Transverse colon (tissue), 4 donors: ENCODE measurements at regions not wholly inside any gene's neighbourhood (a gene's known extent, or its start where the extent isn't known, plus 50 kb on each side); places are given as distances from the start of the nearest gene placed in this dataset.

Experiments used
- DNase-seq: peaks from one replicate; pipeline ENCODE4 v3.0.0-alpha.2; 2019
- H3K27ac ChIP-seq, 4 donors: fragments of 200-600 bp; sonication (generic); 2 replicates each; pipeline ENCODE4 v1.5.1; 2016 to 2018; ENCODE audit warnings: inconsistent platforms in 4 of 4
- H3K27me3 ChIP-seq: fragments of 200-600 bp; sonication (generic); 2 replicates; pipeline ENCODE4 v1.5.1; 2017; ENCODE audit warnings: inconsistent platforms
- H3K36me3 ChIP-seq, 4 donors: fragments of 200-600 bp; sonication (generic); 2 replicates each; pipeline ENCODE4 v1.5.1; 2017 to 2019; ENCODE audit warnings: inconsistent platforms in 4 of 4
- H3K4me1 ChIP-seq, 4 donors: fragments of 200-600 bp; sonication (generic); 2 replicates each; pipeline ENCODE4 v1.5.1; 2017 to 2020; ENCODE audit warnings: inconsistent platforms in 4 of 4
- H3K4me3 ChIP-seq, 4 donors: fragments of 200-600 bp; sonication (generic); 1 replicate in 1 of 4; 2 replicates in 3 of 4; pipeline versions ENCODE4 v1.5.1 to v1.6.1; 2017 to 2019; ENCODE audit warnings: inconsistent platforms in 4 of 4
- H3K9me3 ChIP-seq, 2 donors: fragments of 200-600 bp; sonication (generic); 2 replicates each; pipeline ENCODE4 v1.5.1; 2017 to 2019; ENCODE audit warnings: inconsistent platforms in 2 of 2
- EP300 ChIP-seq: sonication (generic); formaldehyde crosslinking; IDR thresholded peaks from one replicate; pipeline ENCODE4 v1.6.1; 2017; ENCODE audit warnings: antibody characterized with exemption, low read depth
- POLR2A ChIP-seq: fragments of 450-650 bp; IDR thresholded peaks from one replicate; pipeline ENCODE4 v1.6.1; 2016; ENCODE audit warnings: antibody characterized with exemption, mild to moderate bottlenecking, moderate library complexity
- POLR2AphosphoS5 ChIP-seq, 3 donors: sonication (generic); formaldehyde crosslinking; IDR thresholded peaks; one replicate each; pipeline ENCODE4 v1.6.1; 2016; ENCODE audit warnings: antibody characterized with exemption in 3 of 3
- WGBS, 2 donors: methylation state at CpG; one replicate each; pipeline ENCODE4 v1.1.5; 2018; ENCODE audit warnings: low coverage in 1 of 2; 5-methylcytosine and 5-hydroxymethylcytosine counted together
- in situ Hi-C, 4 donors: fragments of 200-750 bp; cut with MboI; loops; one replicate each; pipeline versions ENCODE4 v1.15.0 to v1.15.1; 2017; ENCODE audit warnings: low sequenced_read_pairs in 3 of 4, low pct_ligation_motif_present in 1 of 4, low pct_unique_long_range_greater_than_20kb in 1 of 4
- intact Hi-C: fragments of 100-400 bp; cut with DNase I; formaldehyde crosslinking; loops from one replicate; pipeline ENCODE4 v1.15.1; 2023; ENCODE audit warnings: low total_unique reads
- TF ChIP-seq, protein P1 (sequence below), 5 experiments: fragments of 200-600 bp in 3 of 5; fragments of 450-650 bp in 2 of 5; sonication (generic) in 3 of 5; IDR thresholded peaks; 1 replicate in 2 of 5; 2 replicates in 3 of 5; pipeline ENCODE4 v1.5.1; 2016 to 2017; ENCODE audit warnings: antibody characterized with exemption in 5 of 5, inconsistent platforms in 3 of 5, mild to moderate bottlenecking in 2 of 5, moderate library complexity in 1 of 5

DNA sequence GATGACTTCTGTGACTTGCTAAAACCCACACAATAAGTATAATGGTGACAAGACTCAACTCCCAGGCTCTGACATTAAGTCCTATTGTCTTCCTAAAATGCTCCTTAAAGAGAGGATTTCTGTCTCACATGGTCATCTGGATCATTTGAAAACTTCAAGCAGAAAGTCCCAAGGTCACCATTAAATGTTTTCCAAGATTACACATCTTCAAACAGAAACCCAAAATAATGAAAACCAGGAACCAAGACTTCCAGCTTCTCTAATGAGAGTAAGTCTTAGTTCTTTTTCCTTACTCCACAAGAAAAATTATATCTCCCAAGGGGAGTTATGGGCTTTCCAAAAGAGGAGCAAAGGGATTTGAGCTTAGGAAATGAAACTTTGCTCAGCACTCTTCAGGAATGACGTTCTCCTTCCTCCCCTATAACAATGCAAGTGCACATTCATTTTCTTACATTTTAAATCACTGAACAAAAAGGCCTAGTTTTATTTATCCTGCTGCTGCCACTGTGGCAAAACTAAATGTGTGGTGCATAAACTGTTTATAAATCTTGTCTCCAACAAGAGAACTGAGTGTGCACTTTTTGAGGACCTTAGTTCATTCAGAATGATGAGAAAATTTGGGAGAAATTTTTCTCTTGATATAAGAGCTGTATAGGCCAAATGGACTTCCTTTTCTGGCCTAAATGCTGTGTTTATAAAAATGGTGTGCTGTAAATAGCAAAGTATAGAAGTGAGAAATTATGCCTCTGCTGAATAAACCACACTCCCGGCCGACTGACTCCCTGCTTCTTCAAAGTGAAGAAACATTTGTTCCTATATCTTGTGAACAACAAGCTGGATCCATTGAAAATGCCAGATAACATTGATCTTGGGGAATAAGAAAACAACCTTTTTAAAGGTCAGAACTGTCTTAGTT lies 148.4 kb upstream of the PLEKHG7 start:
- 46 to 54% methylated on average over 2 to 3 of the region's 3 CpGs for WGBS, 2 donors
- TF ChIP-seq EP300 (no peak), POLR2A (no peak), POLR2AphosphoS5 (IDR thresholded peaks at IDR 0.05) (no peak)
- TF ChIP-seq, protein P1, sequence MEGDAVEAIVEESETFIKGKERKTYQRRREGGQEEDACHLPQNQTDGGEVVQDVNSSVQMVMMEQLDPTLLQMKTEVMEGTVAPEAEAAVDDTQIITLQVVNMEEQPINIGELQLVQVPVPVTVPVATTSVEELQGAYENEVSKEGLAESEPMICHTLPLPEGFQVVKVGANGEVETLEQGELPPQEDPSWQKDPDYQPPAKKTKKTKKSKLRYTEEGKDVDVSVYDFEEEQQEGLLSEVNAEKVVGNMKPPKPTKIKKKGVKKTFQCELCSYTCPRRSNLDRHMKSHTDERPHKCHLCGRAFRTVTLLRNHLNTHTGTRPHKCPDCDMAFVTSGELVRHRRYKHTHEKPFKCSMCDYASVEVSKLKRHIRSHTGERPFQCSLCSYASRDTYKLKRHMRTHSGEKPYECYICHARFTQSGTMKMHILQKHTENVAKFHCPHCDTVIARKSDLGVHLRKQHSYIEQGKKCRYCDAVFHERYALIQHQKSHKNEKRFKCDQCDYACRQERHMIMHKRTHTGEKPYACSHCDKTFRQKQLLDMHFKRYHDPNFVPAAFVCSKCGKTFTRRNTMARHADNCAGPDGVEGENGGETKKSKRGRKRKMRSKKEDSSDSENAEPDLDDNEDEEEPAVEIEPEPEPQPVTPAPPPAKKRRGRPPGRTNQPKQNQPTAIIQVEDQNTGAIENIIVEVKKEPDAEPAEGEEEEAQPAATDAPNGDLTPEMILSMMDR (IDR thresholded peaks at IDR 0.05) = no peak
- Histone ChIP-seq H3K4me1 (peaks cover 0 to 37% (median 10%) of the 10 kb centered on the region in 4 donors), H3K9me3 (no peaks in the 10 kb centered on the region), H3K27ac (peak overlapping the region; percentile 12 to 51 (median 22)), H3K27me3 (no peaks in the 10 kb centered on the region), H3K36me3 (no peaks in the 10 kb centered on the region), H3K4me3 (no peak overlapping the region)
- no peak for DNase-seq
- in situ Hi-C loops = loop anchor here in 3 of 4 donors (25.0 kb wide), 2 partner anchors 417 to 742 kb away; partner anchors contain the start of gene BTG1 (in 2 of the 3)
- intact Hi-C loops = no loop called here

DNA sequence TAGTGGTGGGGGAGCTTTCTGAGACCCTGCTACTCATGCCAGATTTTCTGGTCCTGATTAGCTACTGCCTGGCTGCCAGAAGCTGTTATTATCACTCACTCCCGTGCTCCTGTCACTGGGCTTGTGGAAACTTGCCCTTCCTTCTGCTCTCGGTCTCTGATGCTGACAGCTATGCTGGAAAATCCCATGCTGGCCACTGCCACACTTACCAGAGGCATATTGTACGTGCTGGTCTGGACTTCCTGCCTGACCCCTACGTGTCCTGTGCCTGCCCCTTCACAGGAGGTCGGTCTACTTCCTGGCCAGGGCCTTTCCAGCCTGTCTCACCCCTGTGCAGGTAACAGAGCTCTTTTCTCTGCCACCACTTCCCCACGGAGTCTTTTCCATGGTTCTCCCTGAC lies 149.4 kb upstream of the PLEKHG7 start:
- H3K9me3 ChIP-seq = no peaks in the 10 kb centered on the region
- intact Hi-C loops (no loop called here), in situ Hi-C loops (loop anchor here in 3 of 4 donors (25.0 kb wide), 2 partner anchors 416 to 741 kb away; partner anchors contain the start of gene BTG1 (in 2 of the 3))
- no peak for DNase-seq
- TF ChIP-seq, protein P1 (IDR thresholded peaks at IDR 0.05) = no peak
- TF ChIP-seq POLR2AphosphoS5 (IDR thresholded peaks at IDR 0.05) = no peak
- no peak for TF ChIP-seq EP300
- no peak for TF ChIP-seq POLR2A
- peak overlapping the region in 3 of 4 donors; percentile 12 to 51 (median 23) for H3K27ac ChIP-seq
- no peaks in the 10 kb centered on the region for H3K27me3 ChIP-seq
- WGBS, 2 donors = 67 to 100% methylated on average over 1 to 6 of the region's 6 CpGs
- H3K4me3 ChIP-seq = no peak overlapping the region
- H3K36me3 ChIP-seq = no peaks in the 10 kb centered on the region
- peaks cover 0 to 37% (median 10%) of the 10 kb centered on the region in 4 donors for H3K4me1 ChIP-seq

DNA sequence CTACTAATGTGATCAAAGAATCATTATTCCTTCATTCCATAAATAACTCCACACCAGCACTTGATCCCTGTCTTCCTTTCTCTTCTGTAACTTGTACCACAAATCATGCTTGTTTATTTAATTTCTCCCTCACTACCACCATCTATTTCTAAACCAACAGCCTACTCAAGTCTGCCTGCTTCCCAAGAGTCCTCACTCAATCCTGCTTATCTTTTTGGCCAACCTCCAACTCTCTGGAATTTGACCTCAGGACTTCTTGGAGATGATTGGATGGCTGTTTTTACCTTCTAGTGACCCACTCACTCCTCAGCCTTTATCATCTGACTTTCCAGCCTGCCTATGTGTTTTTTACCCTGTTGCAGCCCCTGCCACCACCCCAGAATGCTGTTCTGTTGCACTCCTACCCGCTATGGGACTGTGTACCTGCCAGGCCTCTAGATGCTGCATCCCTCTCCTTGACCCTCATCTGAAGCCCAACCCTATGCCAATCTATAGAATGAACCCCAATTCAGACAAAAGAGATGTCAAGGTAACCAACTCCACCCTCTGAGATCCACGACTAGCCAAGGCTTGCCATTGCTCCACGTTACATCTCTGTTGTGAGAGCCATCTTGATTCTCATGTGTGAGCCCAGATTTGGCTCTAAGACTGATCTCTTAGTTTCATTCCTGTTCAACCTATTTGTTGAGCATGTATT lies 150.2 kb upstream of the PLEKHG7 start:
- H3K9me3 ChIP-seq = no peaks in the 10 kb centered on the region
- peaks cover 0 to 44% (median 12%) of the 10 kb centered on the region in 4 donors for H3K4me1 ChIP-seq
- intact Hi-C loops = no loop called here
- no peak overlapping the region for H3K4me3 ChIP-seq
- WGBS, 2 donors = 98% methylated on average over 3 of the region's 3 CpGs; no CpG with 5 or more reads in 1 of the 2 donors
- H3K36me3 ChIP-seq = no peaks in the 10 kb centered on the region
- in situ Hi-C loops = loop anchor here in 3 of 4 donors (25.0 kb wide), 2 partner anchors 415 to 740 kb away; partner anchors contain the start of gene BTG1 (in 2 of the 3)
- H3K27me3 ChIP-seq = no peaks in the 10 kb centered on the region
- DNase-seq = no peak
- peak overlapping the region in 1 of 4 donors; percentile 7 for H3K27ac ChIP-seq
- no peak for TF ChIP-seq POLR2A
- no peak for TF ChIP-seq EP300
- no peak for TF ChIP-seq POLR2AphosphoS5 (IDR thresholded peaks at IDR 0.05)
- TF ChIP-seq, protein P1 (IDR thresholded peaks at IDR 0.05) = no peak

DNA sequence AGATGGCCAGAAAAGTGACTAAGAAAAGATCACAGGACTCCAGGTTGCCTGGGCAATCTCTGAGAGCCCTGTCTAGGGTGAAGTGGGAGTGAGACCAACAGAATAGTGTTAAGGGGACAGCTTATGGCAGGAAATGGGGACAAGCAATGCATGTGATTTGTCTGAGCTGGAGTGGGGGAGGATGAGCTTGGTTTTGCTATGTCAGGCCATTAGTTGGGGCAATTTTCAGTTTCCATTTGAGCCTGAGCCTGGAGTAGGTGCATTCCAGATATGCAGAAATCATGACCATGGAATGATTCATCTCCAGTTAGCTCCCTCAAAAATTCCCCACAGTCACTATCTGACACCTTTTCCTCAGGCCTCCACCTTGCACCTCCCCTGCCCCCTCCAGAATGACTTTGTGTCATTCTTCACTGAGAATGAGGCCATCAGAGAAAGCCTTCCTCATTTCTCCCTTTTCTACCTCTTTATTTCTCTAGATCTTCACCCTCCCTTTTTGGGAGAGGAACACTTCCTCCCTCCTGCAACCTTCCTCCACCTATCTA lies 150.9 kb upstream of the PLEKHG7 start:
- Histone ChIP-seq H3K4me1 (peaks cover 0 to 50% (median 19%) of the 10 kb centered on the region in 4 donors), H3K9me3 (no peaks in the 10 kb centered on the region), H3K4me3 (no peak overlapping the region), H3K27ac (peak overlapping the region in 2 of 4 donors; percentile 7 to 14), H3K27me3 (no peaks in the 10 kb centered on the region), H3K36me3 (no peaks in the 10 kb centered on the region)
- intact Hi-C loops (no loop called here), in situ Hi-C loops (loop anchor here in 3 of 4 donors (25.0 kb wide), 2 partner anchors 415 to 740 kb away; partner anchors contain the start of gene BTG1 (in 2 of the 3))
- DNase-seq = no peak
- TF ChIP-seq POLR2AphosphoS5 (IDR thresholded peaks at IDR 0.05) (no peak), POLR2A (no peak), EP300 (no peak)
- TF ChIP-seq, protein P1 (IDR thresholded peaks at IDR 0.05) = no peak
